ENCODE measurements at regions not wholly inside any gene's neighbourhood (a gene's known extent, or its start where the extent isn't known, plus 50 kb on each side); places are given as distances from the start of the nearest gene placed in this dataset.

GRCh38 chr11:80086496-80087055 is 645.7 kb upstream of the TENM4 start:
- no peak for TF ChIP-seq CTCF (IDR thresholded peaks at IDR 0.05)
- no peak for TF ChIP-seq POLR2A (IDR thresholded peaks at IDR 0.05)
